ENCODE measurements at regions not wholly inside any gene's neighbourhood (a gene's known extent, or its start where the extent isn't known, plus 50 kb on each side); places are given as distances from the start of the nearest gene placed in this dataset.
A peak's percentile ranks its signal among the peaks of the same experiment; 100 is the strongest.

DNA sequence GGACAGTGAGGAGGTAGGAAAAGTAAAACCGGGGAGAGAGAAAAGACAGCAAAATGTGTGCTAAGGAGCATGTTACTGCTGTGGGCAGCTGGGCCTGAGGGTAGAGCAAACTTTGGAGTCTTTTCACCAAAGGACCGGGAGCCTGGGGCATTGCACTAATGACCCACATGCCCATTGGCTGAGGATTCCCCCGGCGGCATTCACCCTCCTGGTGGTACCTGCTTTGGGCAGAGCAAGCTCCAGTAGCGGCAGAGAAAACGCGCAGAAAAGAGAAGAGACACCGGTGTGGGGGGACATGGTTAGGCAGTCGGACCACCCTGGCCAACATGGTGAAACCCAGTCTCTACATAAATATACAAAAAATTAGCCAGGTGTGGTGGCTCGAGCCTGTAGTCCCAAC, 83.4 kb upstream of the ESRRB start:
- peaks cover 0 to 4% (median 0%) of the 10 kb centered on the region in 3 donors for H3K4me1 ChIP-seq (ENCODE audit: control insufficient read depth in 2 of 3, insufficient read depth in 2 of 3, low read depth in 1 of 3, low read length in 3 of 3)
- intact Hi-C loops (cut with DNase I), result no loop called here
- DNase-seq, result no peak

DNA sequence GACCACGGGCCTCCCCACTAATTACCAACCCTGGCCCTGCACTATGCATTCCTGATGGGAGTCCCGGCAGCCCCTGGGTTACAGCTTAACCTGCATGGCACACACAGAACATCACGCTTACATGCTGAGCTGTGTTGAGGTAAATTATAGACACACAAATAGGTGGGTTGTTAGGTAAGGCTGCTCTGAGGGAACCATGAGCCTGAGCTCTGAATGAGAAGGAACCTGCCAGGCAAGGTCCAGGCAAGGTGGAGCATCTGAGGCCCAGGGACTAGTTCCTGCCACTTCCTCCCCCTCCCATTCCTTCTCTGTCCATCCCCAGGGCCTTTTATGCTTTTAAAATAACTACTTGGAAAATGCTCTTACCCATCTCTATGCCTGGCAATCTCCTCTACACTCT, 82.7 kb upstream of the ESRRB start:
- intact Hi-C loops (cut with DNase I), result no loop called here
- H3K27me3 ChIP-seq (ENCODE audit: control insufficient read depth, insufficient read depth, low read length), result no peaks in the 10 kb centered on the region
- H3K36me3 ChIP-seq (ENCODE audit: control insufficient read depth in 2 of 3, insufficient read depth in 3 of 3, low read length in 3 of 3), result no peaks in the 10 kb centered on the region
- no peaks in the 10 kb centered on the region for H3K9me3 ChIP-seq (ENCODE audit: control insufficient read depth in 2 of 3, insufficient read depth in 1 of 3, low read length in 3 of 3)
- H3K4me3 ChIP-seq (ENCODE audit: low read length in 3 of 3), result peak overlapping the region in 1 of 3 donors; percentile 3
- TF ChIP-seq, protein P1, sequence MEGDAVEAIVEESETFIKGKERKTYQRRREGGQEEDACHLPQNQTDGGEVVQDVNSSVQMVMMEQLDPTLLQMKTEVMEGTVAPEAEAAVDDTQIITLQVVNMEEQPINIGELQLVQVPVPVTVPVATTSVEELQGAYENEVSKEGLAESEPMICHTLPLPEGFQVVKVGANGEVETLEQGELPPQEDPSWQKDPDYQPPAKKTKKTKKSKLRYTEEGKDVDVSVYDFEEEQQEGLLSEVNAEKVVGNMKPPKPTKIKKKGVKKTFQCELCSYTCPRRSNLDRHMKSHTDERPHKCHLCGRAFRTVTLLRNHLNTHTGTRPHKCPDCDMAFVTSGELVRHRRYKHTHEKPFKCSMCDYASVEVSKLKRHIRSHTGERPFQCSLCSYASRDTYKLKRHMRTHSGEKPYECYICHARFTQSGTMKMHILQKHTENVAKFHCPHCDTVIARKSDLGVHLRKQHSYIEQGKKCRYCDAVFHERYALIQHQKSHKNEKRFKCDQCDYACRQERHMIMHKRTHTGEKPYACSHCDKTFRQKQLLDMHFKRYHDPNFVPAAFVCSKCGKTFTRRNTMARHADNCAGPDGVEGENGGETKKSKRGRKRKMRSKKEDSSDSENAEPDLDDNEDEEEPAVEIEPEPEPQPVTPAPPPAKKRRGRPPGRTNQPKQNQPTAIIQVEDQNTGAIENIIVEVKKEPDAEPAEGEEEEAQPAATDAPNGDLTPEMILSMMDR (IDR thresholded peaks at IDR 0.05; ENCODE audit: borderline replicate concordance, extremely low read depth, insufficient read depth), result no peak
- H3K4me1 ChIP-seq (ENCODE audit: control insufficient read depth in 2 of 3, insufficient read depth in 2 of 3, low read depth in 1 of 3, low read length in 3 of 3), result peaks cover 0 to 4% (median 0%) of the 10 kb centered on the region in 3 donors
- H3K27ac ChIP-seq (ENCODE audit: low read depth in 2 of 2, low read length in 2 of 2), result peak overlapping the region; percentile 47 to 56
- H3K9ac ChIP-seq (ENCODE audit: low read length in 3 of 3), result no peak overlapping the region
- peak in 2 of 5 donors; percentile 6 to 15 for DNase-seq
- FAIRE-seq, result no peak

More for the DNA sequence above, 83.4 kb upstream of the ESRRB start:
- H3K27ac ChIP-seq (ENCODE audit: low read depth in 2 of 2, low read length in 2 of 2), result no peak overlapping the region
- H3K27me3 ChIP-seq (ENCODE audit: control insufficient read depth, insufficient read depth, low read length), result no peaks in the 10 kb centered on the region
- H3K36me3 ChIP-seq (ENCODE audit: control insufficient read depth in 2 of 3, insufficient read depth in 3 of 3, low read length in 3 of 3), result no peaks in the 10 kb centered on the region
- TF ChIP-seq, protein P1 (IDR thresholded peaks at IDR 0.05; ENCODE audit: borderline replicate concordance, extremely low read depth, insufficient read depth), result no peak
- no peak overlapping the region for H3K4me3 ChIP-seq (ENCODE audit: low read length in 3 of 3)
- H3K9ac ChIP-seq (ENCODE audit: low read length in 3 of 3), result no peak overlapping the region
- no peaks in the 10 kb centered on the region for H3K9me3 ChIP-seq (ENCODE audit: control insufficient read depth in 2 of 3, insufficient read depth in 1 of 3, low read length in 3 of 3)
- FAIRE-seq, result no peak

DNA sequence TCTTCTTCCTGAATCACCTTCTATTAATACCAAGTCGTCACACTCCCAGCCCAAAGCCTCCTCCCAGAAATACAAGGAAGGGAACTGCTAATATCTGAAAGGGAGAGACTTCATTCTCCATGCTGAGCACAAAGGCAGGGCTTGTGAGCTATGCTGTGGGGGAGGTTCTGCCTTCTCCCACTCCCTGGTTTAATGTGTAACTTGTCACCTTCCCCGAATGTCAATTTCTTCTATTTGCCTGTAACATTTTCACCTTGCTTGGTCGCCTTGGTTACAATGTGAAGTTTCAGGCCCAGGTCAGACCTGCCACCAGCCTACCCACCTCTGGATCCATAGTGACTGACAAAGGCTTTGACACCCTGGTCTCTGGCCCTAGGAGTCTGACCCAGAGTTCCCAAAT, 82.0 kb upstream of the ESRRB start:
- intact Hi-C loops (cut with DNase I), result no loop called here
- Histone ChIP-seq H3K4me1 (ENCODE audit: control insufficient read depth in 2 of 3, insufficient read depth in 2 of 3, low read depth in 1 of 3, low read length in 3 of 3) (peaks cover 0 to 4% (median 0%) of the 10 kb centered on the region in 3 donors), H3K27me3 (ENCODE audit: control insufficient read depth, insufficient read depth, low read length) (no peaks in the 10 kb centered on the region), H3K36me3 (ENCODE audit: control insufficient read depth in 2 of 3, insufficient read depth in 3 of 3, low read length in 3 of 3) (no peaks in the 10 kb centered on the region), H3K9ac (ENCODE audit: low read length in 3 of 3) (peak overlapping the region in 1 of 3 donors; percentile 56), H3K9me3 (ENCODE audit: control insufficient read depth in 2 of 3, insufficient read depth in 1 of 3, low read length in 3 of 3) (no peaks in the 10 kb centered on the region), H3K27ac (ENCODE audit: low read depth in 2 of 2, low read length in 2 of 2) (peak overlapping the region; percentile 70 to 87), H3K4me3 (ENCODE audit: low read length in 3 of 3) (no peak overlapping the region)
- FAIRE-seq, result no peak
- TF ChIP-seq, protein P1 (IDR thresholded peaks at IDR 0.05; ENCODE audit: borderline replicate concordance, extremely low read depth, insufficient read depth), result no peak
- peak in 4 of 5 donors; percentile 61 to 87 (median 73) for DNase-seq

DNA sequence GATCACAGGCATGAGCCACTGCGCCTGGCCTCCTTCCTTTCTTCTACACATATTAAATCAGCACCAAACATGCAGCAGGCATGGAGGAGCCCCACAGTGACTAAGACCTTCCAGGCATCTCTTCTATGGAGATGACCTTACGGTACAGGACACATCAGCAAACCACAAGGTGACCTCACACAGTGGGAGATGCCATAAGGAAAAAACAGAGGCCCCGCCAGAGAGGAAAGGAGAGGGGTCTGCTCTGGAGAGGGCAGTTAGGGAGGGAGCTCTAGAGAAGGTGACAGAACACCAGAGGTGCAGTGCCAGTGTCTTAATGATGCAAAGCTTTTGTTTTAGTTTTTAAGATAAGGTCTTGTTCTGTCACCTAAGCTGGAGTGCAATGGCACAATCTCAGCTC, 81.1 kb upstream of the ESRRB start:
- no peaks in the 10 kb centered on the region for H3K36me3 ChIP-seq (ENCODE audit: control insufficient read depth in 2 of 3, insufficient read depth in 3 of 3, low read length in 3 of 3)
- H3K27ac ChIP-seq (ENCODE audit: low read depth in 2 of 2, low read length in 2 of 2), result peak overlapping the region in 1 of 2 donors; percentile 35
- FAIRE-seq, result no peak
- H3K4me3 ChIP-seq (ENCODE audit: low read length in 3 of 3), result no peak overlapping the region
- no peaks in the 10 kb centered on the region for H3K9me3 ChIP-seq (ENCODE audit: control insufficient read depth in 2 of 3, insufficient read depth in 1 of 3, low read length in 3 of 3)
- intact Hi-C loops (cut with DNase I), result no loop called here
- peaks cover 0 to 4% (median 0%) of the 10 kb centered on the region in 3 donors for H3K4me1 ChIP-seq (ENCODE audit: control insufficient read depth in 2 of 3, insufficient read depth in 2 of 3, low read depth in 1 of 3, low read length in 3 of 3)
- DNase-seq, result no peak
- TF ChIP-seq, protein P1 (IDR thresholded peaks at IDR 0.05; ENCODE audit: borderline replicate concordance, extremely low read depth, insufficient read depth), result no peak
- H3K9ac ChIP-seq (ENCODE audit: low read length in 3 of 3), result no peak overlapping the region
- H3K27me3 ChIP-seq (ENCODE audit: control insufficient read depth, insufficient read depth, low read length), result no peaks in the 10 kb centered on the region

Measured in kidney (tissue), 13 donors.